Urothelium cell line (cell line): ENCODE measurements at regions not wholly inside any gene's neighbourhood (a gene's known extent, or its start where the extent isn't known, plus 50 kb on each side); places are given as distances from the start of the nearest gene placed in this dataset.

Experiments used
- DNase-seq: peaks from one replicate; pipeline ENCODE4 v3.0.0; 2011; ENCODE audit warnings: low spot score, mixed read lengths
- FAIRE-seq: peaks from 2 replicates; lab custom pipeline; 2011; peaks lifted over from hg19 to GRCh38; lab: Jason Lieb, UNC

DNA sequence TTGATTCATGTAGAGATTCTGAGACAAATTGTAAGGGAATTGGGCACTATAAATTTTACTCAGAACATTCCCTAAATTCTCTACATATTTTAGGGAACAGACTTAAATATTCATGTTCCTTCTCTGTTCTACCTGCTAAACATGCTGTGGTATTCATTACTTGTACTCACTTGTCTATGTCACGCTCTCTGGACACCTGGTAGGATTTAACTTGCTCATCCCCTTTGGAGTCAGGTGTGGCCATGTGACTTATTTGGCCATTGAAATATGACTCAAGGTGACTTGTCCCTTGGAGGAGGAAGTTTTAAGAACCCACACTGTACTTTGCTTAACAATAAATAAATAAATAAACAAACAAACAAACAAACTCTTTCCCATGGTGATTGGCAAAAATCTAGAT, 2258.8 kb upstream of the WWC1 start:
- DNase-seq = no peak
- FAIRE-seq = no peak

DNA sequence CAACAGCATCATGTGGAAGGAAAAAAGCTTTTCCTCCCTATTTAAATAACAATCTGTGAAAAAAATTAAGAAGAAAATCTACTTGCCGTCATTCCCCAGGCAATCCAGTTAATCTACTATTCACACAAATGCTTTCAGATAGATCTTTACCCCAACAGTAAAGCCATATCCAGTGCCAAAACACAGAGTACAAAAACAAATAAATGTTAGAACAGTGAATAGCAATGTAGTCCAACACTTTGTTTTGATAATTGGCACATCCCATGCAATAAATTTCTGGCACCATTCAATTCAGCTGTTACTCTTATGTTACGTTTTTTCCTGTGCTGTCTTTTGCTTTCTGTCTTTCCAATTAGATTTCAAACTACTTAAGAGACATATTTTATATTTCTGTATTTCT, 2245.5 kb upstream of the WWC1 start:
- no peak for FAIRE-seq

DNA sequence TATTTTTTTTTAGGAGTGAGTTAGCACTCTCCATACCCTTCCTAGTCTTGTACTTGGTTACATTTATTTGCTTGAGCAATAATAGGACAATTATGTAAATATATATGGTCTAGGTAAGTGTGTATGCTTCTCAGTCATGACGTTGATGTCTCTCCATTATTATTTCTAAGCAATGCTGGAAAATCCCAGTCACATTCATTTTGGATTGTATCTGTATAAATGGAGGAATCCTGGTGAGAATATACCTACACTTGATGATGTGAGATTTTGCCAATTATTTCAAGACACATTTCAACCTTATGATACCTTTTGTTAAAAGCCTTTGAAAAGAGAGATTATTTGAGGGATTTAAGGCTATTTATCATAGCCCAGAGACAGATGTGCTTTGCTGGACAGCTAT, 2244.5 kb upstream of the WWC1 start:
- FAIRE-seq = no peak
- no peak for DNase-seq

More for the DNA sequence above, 2245.5 kb upstream of the WWC1 start:
- no peak for DNase-seq

DNA sequence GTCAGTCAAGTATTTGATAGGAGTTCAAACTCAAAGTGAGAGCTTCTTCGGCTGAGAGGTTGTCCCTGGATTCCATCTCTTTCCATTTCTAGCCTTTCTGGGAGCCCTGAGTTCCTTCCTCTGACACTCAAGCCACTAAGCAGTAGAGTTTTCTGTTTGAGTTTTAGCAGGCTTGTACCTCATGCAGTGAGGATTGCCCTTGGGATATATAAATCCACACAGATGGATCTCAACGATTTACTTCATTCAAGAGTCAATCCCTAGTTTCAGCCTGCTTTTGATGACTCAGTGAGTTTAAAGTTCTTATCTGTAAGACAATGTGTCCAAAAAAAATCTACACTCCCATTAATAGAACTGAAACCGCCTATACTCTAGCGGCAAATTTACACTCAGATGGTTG, 2240.9 kb upstream of the WWC1 start:
- no peak for DNase-seq
- no peak for FAIRE-seq

DNA sequence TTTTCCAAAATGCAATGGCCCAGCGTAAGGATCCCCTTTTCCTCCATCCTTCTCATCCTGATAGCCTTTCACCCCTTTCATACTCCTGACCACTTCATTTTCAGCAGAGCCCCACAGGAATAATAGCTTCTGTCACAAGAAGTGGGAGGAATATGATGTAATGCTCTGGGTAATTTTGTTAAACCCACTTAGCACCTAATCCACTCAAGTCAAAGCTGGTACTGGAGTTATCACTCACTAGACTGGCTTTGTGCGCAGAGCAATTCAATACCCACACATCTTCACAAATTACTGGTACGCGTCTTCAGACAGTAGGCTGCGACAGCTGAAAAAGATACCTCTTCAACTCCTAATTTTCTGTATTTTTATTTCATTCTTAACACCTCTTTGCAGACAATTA, 2232.8 kb upstream of the WWC1 start:
- FAIRE-seq (no peak), DNase-seq (no peak)

DNA sequence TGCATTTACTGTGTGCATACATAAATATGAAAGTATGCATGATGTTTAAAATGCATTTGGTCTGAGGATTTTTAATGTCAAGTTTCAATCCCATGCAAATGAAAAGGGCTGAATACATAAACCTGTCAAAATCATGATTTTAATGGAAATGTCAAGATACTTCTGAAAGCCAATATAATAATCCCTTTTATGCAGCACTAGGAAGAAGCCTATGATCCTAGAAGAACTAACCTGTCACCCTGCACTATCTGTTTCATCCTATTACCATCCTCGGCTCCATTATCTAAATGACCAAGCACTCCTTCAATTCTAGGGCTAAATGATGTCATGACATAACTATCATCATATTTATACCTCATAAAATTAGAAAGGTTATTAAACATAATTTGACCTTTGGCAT, 2229.4 kb upstream of the WWC1 start:
- no peak for DNase-seq
- no peak for FAIRE-seq

DNA sequence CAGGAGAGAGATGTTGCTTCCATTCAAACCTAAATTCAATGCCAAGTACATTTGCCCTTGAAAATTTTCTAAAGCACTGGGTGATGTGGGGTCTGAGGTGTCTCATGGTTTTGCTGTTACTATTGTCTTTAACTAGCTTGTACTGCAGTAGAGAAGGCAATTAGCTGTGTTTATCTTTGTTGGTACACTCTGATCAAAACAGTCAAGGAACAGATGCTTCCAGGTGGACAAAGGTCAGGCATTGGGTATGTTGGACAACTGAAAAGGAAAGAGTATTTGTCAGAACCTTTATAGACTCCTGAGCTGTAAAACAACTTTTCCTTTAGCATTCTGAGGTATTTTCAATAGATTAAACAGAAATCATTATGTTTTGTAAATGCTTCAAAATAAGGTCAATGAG, 2228.7 kb upstream of the WWC1 start:
- DNase-seq (no peak), FAIRE-seq (no peak)

DNA sequence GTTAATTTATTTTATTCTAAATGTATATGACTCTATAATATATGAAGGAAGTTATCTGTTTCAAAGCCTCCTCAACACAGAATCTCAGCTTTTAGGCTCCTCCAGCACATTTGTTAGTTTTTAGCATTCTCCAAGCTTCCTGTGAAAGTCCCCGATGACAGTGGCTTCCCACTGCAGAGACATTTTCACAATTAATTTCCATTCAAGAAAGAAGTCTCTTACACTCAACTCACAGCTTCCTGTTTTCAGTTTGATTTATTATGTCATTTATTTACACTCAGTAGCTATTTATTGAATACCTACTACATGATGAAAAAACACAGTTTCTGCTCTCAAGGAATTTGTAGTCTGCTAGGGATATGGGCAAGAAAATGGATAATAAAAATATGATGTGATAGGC, 2228.2 kb upstream of the WWC1 start:
- FAIRE-seq (no peak), DNase-seq (no peak)

DNA sequence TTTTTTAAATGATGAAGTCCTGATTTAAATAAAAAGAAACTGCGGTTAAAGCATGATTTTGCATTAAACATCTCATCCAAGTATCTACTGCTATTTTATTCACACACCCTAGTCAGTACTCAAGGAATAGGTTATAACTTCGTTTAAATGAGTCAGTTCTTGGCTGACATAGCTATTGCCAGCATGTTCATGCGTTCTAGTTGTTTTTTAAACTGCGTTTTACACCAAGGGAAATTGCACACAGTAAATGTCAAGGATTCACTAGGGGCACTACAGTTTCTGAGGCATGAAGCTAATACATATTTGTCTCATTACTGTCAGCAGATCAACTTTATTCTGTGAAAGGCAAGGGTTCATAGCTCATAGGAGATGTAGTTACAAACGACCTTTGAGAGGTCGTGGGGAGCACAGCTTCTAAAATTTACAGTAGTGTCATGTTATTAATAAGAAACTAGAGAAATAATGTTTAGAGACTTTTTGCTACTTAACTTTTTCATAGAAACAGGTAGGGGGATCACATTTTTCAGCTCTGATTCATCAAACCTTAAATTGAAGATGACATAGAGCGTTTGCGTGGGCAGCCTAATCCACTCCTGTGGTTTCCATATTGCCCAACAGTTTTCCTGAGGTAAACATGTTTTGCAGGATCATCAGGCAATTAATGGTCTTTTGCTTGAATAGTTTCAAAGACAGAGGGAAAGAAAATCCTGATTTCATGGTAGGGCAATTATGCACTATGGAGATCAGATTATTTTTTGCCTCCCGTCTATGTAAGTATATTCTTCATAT, 2222.7 kb upstream of the WWC1 start:
- peak; percentile 47 for DNase-seq
- no peak for FAIRE-seq

DNA sequence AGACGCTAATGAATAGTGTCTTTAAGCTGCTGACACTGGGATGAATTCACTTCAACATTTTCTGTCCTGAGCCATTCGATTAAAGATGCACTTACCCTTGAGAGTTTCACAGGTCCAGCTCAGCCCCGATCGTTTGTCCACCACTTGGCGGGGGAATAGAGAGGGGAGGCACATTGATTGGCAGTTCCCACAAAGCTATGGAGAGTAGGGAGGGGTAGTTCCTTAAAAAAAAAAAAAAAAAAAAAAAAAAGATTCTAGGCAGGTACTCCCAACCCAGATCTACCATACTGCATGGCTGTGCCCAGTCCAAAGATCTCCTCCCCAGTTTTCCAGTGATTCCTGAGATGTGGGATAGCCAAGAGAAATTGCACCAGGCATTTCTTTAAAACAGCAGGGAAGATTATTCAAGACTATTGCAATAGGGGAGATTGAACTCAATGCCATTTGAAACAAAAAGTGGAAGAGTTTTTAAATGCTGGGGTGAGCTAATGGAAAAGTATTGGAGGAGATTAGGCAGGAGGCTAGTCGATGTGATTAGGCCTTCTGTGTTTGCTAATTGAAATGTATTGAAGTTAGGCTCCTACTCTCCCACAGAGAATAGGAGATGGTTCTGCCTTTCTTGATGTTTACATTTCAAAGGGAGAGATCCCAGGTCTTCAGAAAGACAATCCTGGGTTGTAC, 2217.4 kb upstream of the WWC1 start:
- FAIRE-seq = no peak

DNA sequence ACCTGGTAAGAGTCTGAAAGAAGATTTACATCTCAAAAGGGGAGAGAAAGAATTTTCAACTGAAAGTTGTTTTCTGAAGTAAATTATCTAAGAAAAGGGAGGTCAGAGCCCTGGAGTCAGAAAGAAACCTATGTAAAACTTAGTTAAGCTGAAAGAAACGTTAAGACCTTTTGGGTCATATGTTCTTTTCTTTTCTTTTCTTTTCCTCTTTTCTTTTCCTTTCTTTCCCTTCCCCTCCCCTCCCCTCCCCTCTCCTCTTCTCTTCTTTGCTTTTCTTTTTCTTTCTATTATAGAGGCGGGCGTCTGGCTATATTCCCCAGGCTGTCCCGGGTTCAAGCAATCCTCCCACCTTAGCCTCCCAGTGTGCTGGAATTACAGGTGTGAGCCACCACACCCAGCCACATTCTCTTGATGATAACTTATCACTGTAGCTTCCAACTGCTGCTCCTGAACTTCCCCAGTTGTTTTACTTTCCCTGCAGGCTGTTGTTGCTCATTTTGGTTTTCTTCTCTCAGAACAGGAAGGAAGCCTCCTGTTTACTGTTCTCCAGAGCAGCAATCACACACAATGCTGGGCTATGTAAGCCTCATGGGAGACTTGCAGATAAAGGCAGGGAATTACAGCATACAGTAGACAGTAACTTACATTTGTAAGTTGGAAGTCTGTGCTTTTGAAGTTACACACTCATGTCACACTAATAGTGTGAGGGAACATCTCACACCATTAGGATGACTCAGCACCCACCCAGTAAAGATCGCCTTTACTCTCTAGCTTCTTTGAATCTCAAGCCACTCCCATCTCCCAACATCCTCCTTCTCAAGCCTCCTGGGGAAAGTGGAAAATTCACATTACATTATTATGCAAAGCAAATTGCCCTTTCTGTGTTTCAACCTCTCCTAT, 2216.6 kb upstream of the WWC1 start:
- DNase-seq = peak; percentile 7

More for the DNA sequence above, 2217.4 kb upstream of the WWC1 start:
- DNase-seq = no peak

DNA sequence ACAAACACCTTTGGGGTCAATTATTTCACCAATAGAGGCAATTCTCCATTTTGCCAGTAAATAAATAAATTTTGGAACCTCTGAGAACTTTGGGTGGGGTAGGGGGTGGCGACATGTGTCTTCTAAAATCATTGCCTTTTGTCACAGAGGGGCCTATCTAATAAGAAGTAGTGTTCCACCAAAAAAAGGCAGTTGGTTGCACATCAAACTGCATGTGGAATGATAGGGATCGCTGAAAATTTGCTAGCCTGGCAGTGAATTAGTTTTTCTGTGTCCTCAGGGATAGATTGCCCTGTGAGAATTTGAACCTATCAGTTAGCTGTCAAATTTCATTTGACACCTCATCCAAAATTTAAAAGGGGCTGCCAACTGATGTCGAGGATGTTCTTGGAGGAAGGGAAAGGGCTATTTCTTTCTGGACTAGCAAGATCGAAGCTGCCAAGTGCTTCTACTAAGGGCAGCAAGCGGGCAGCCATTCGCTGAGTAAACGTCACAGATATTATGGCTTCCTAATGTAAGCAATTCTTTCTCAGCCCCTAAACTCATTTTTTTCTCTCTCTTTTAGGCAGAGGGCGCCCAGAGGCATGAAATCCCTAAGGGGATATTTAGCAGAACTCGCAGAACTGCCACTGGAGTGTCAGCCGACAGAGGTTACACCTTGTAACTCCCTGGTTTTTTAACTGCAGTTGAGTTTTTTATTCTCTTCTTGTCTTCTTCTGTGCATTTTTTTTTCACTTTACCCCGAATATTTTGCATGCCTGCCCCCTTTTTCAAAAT, 2208.1 kb upstream of the WWC1 start:
- no peak for FAIRE-seq
- no peak for DNase-seq

More for the DNA sequence above, 2216.6 kb upstream of the WWC1 start:
- no peak for FAIRE-seq

DNA sequence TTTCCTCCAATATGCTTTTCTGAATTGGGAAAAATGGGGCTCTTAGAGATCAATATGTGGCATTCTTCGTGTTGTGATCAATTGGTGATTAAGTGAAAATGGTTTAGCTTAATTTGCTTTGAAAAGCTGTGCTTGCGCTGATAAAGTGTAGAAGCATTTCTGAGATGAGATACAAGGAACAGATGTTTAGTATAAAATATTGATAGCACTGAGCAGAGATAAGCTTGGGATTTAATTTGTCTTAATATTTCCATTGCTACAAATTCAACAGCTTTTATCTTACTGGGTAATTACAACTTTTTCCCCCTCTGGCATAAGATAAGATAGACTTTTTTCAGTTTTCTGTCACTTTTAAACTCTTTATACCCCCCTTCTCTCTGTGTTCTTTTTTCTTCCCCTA, 2204.9 kb upstream of the WWC1 start:
- DNase-seq (no peak), FAIRE-seq (no peak)

DNA sequence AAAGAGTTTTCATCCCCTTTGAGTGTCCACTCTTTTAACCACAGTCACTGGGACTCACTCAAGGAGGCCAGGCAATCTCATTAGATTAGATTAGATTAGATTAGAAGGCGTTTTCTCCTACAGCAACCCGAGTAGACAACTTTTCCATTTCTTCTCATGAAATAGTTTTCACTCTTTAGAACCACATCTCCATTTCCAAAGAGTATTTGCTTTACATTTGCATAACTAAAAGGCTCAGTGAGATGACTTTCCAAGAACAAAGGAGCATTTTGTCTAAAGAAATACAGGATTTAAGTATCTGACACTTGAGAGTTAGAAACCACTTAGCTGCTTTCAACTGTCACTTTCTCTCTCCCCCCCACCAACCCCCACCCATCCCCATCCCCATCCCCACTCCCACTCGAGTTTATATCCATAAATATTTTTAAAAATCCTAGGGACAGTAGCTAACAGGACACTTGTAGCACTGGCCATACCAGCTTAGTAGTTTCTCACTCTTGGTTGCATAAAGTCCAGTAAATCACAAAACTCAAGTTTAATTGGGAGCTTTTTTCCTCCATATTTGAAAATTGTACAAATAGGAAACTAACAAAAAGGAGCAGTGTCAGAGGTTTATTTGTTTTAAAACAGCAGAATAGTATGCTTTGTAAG, 2202.9 kb upstream of the WWC1 start:
- DNase-seq (no peak), FAIRE-seq (no peak)

DNA sequence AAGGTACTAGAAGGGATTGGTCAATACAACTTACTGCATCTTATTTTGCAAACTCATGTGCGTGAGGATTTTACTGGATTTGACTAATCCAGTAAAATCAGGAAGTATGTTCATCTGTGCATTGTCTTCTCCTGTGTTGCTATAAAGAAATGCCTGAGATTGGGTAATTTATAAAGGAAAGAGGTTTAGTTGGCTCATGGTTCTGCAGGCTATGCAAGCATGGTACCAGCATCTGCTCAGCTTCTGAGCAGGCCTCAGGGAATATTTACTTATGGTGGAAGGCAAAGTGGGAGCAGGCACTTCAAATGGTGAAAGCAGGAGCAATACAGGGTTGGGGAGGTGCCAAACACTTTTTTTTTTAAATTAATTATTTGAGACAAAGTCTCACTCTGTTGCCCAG, 2199.5 kb upstream of the WWC1 start:
- DNase-seq (no peak), FAIRE-seq (no peak)

DNA sequence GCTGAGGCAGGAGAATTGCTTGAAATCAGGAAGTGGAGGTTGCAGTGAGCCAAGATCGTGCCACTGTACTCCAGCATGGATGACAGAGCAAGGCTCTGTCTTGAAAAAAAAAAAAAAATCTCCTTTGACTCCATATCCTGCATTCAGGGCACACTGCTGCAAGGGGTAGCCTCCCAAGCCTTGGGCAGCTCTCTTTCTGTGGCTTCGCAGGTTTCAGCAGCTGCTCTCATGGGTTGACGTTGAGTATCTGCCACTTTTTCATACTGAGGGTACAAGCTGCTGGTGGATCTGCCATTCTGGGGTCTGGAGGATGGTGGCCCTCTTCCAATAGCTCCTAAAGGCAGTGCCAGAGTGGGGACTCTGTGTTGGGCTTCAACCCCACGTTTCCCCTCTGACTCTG, 2198.1 kb upstream of the WWC1 start:
- FAIRE-seq (no peak), DNase-seq (no peak)

DNA sequence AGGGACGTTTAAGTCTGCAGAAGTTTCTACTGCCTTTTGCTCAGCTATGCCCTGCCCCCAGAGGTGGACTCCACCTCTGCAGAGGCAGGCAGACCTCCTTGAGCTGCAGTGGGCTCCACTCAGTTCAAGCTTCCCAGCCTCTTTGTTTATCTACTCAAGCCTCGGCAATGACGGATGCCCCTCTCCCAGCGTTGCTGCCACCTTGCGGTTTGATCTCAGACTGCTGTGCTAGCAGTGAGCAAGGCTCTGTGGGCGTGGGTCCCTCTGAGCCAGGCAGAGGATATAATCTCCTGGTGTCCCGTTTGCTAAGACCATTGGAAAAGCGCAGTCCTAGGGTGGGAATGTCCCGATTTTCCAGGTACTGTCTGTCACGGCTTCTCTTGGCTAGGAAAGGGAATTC, 2188.5 kb upstream of the WWC1 start:
- no peak for FAIRE-seq
- DNase-seq = no peak

DNA sequence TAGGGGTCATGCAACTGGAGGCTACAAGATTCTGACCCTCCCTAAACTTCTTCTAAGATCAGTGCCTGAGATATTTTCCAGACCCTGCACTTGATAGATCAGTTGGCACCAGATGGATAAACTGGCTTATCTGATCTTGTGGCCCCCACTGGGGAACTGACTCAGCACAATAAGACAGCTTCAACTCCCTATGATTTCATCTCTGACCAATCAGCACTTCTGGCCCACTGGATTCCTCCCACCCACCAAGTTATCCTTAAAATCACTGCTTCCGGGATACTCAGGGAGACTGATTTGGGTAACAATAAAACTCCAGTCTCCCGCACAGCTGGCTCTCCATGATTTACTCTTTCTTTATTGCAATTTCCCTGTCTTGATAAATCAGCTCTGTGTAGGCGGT, 2180.4 kb upstream of the WWC1 start:
- DNase-seq = no peak
- no peak for FAIRE-seq

DNA sequence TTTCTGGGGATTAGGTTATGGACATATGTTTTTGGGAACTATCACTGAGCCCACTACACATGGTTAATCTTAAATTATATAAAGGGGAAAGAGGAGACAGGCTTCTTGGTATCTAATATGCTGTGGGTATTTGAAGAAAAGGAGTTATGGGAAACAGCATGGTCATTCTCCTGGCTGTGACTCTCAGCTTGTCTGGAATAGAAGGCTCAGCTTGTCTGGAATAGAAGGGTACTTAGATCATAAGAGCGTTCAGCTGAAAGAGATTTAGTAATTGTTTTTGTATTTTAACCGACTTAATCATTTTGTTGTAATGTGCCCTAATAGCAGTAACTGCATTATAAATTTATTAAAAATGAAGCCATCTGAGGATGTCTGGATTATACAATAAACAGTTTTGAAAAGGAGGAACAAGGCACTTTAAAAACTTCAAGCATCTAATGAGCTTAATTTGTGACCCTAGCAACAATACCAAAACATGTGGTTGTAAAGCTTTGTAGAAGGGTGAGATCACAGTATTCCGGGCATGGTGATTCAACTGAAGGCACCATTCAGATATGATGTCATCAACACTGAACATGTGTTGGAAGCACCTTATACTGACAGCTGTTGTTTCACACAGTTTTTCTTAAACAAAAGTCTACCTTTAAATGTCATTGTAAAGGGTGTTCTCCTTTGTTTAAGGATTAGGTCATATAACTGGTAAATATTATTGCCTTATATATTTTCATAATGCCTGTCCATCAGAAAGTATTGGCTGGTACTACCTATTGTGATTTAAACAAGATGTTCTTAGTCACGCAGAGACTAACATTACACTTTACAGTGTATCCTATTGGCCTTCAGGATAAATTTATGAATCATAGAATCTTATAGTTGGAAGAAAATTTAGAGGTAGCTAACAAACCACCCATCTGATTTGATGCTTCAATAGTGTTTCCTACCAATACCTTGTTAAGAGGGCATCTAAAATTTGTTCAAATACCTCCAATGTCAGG, 2174.1 kb upstream of the WWC1 start:
- FAIRE-seq = no peak
- no peak for DNase-seq
